ENCODE measurements at regions not wholly inside any gene's neighbourhood (a gene's known extent, or its start where the extent isn't known, plus 50 kb on each side); places are given as distances from the start of the nearest gene placed in this dataset.

DNA sequence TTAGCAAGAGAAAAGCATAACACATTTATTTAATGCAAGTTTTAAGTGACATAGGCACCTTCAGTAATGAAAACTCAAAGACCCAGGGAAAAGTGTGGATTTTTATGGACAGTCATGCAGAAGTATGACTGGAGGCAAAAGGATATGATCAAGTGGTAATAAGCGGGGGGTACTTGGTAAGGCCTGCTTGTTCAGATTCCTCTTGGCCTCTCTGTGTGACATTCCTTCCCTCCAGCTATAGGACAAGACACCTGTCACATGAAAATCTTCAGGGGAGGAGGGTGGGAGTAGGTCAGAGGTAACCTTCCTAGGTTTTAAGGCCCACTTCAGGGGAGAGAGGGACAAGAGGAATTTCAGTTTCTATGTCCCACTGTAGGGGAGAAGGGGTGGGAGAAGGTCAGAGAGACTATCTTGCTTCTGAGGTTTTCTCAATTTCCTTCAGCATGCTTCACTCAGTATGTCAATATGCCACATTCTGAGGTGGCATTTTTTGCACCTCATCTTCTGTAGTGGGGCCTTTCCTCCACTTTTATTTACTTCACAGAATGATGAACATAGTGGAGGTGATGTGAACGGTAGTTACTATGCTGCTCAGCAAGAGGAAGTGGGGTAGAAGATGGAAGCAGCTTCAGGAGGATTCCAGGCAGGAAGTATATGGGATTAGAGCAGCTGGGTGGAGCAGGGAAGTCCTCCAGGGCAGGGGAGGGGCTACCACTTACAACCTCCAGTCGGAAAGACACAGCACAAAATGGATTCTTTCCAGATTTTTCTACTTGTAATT, 73.2 kb upstream of the RFC3 start:
- no peak overlapping the region for H3K4me3 ChIP-seq (replicated peaks; ENCODE audit: low read depth, low read length)
- TF ChIP-seq, protein P1, sequence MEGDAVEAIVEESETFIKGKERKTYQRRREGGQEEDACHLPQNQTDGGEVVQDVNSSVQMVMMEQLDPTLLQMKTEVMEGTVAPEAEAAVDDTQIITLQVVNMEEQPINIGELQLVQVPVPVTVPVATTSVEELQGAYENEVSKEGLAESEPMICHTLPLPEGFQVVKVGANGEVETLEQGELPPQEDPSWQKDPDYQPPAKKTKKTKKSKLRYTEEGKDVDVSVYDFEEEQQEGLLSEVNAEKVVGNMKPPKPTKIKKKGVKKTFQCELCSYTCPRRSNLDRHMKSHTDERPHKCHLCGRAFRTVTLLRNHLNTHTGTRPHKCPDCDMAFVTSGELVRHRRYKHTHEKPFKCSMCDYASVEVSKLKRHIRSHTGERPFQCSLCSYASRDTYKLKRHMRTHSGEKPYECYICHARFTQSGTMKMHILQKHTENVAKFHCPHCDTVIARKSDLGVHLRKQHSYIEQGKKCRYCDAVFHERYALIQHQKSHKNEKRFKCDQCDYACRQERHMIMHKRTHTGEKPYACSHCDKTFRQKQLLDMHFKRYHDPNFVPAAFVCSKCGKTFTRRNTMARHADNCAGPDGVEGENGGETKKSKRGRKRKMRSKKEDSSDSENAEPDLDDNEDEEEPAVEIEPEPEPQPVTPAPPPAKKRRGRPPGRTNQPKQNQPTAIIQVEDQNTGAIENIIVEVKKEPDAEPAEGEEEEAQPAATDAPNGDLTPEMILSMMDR (IDR thresholded peaks at IDR 0.05; ENCODE audit: low read length, missing control alignments), result no peak
- DNase-seq (ENCODE audit: low read depth), result peak; percentile 14

DNA sequence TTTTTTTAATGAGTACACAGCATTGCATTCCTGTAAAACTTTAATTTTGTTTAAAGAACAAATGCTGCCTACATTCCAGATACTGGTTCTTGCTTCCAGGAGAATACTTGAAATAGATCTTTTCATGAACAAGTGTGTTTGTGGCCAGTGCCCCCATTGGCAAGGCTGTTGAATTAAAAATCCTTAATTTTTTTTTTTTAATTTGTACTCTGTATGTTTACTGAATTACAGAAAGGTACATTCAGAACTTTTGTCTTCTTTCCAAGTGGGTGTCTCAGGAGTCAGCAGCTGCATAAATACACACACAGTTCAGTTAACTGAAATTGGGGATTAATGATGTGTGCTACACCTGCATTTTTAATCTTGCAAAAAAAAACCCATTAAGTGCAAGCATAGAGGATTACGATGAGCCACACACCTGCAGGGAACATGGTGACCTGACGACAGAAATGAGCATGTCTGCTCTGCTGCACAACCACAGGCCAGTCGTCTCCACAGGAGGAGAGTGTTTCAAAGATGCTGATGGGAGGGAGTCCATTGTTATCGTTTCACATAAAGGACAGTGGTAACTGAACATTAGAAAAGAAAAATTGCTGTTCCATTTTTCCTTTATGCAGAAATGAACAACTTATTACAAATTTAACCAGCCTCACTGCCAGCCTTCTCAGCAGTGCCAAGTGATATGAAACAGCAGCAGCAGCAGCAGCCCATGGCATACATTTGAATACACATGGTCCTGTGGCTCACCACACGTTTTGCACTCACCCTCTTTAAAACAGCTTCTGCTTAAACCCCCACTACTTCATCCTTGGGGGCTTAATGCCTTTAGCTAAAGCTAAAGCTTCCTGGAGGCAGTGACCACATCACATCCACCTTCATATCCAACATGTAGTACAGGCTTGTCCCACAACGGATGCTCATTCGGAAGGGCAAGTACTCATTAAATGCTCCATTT, 72.3 kb upstream of the RFC3 start:
- H3K4me3 ChIP-seq (replicated peaks; ENCODE audit: low read depth, low read length), result no peak overlapping the region
- DNase-seq (ENCODE audit: low read depth), result no peak
- TF ChIP-seq, protein P1 (IDR thresholded peaks at IDR 0.05; ENCODE audit: low read length, missing control alignments), result no peak

DNA sequence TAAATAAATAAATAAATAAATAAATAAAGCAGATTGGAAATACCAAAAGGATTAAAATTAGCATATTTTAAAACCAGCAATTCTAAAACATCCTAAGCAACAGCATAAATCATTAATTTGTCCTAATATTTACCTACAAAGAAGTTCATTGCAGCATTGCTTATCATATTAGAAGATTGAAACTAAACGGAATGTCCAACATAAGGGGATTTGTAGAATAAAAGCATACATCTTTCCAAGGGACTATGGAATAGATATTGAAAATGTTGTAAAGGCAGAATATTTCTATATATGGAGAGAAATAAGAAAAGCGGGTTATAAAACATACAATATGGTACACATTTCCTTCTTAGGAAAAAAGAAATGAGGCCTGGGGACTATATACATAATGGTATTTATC, 71.1 kb upstream of the RFC3 start:
- TF ChIP-seq, protein P1 (IDR thresholded peaks at IDR 0.05; ENCODE audit: low read length, missing control alignments), result no peak
- no peak for DNase-seq (ENCODE audit: low read depth)
- H3K4me3 ChIP-seq (replicated peaks; ENCODE audit: low read depth, low read length), result no peak overlapping the region

DNA sequence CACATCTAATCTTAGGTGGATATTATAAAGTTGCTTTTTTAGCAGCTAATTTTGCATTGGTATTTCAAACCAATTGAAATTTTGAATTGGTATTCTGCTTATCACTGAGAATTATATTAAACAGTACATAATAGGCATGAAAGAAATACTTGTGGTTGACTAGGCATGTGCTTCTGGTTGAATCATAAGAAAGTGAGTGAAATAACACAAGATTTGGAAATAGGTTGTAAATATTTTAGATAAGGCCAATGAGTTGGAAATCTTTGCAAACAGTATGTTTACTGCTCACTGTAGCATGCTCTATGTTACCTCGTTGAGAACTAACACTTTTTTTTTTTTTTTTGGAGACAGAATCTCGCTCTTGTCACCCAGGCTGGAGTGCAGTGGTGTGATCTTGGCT, 66.8 kb upstream of the RFC3 start:
- TF ChIP-seq, protein P1 (IDR thresholded peaks at IDR 0.05; ENCODE audit: low read length, missing control alignments), result no peak
- no peak overlapping the region for H3K4me3 ChIP-seq (replicated peaks; ENCODE audit: low read depth, low read length)
- peak; percentile 79 for DNase-seq (ENCODE audit: low read depth)

DNA sequence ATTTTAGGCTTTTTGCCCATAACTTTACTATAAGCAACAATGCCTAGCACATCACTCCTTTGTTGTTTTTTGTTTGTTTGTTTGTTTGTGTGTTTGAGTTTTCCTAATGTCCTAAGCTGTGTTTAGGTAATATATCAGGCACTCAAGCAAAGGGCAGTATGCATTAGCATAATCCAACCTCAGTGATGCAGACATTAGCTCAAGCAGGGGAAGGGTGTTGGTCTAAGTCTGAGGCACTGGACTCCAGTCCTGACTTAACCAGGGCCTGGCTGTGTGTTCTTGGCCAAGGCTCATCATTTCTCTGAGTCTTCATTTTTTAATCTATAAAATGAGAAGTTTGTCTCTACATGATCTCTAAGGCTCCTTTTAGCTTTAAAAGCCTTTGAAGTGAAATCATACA, 65.9 kb upstream of the RFC3 start:
- DNase-seq (ENCODE audit: low read depth), result no peak
- H3K4me3 ChIP-seq (replicated peaks; ENCODE audit: low read depth, low read length), result no peak overlapping the region
- TF ChIP-seq, protein P1 (IDR thresholded peaks at IDR 0.05; ENCODE audit: low read length, missing control alignments), result no peak

DNA sequence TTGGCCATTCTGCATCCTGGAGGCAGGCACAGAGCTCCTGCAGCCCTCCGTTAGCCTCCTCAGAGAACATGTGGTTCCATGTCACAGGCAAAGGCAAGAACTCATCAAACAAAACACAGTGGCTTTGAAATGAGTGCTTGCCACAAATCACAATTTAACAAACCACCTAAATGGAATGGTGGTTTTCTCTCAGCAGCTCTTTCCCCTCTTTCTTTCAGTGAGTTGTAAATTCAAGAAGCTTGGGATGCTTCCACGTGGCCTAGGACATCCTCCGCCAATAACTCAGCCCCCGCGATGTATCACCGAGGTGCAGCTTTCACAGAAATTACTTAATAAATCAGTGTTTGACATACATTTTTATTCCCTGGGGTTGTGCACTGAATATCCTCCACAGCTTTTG, 65.4 kb upstream of the RFC3 start:
- no peak for DNase-seq (ENCODE audit: low read depth)
- TF ChIP-seq, protein P1 (IDR thresholded peaks at IDR 0.05; ENCODE audit: low read length, missing control alignments), result no peak
- no peak overlapping the region for H3K4me3 ChIP-seq (replicated peaks; ENCODE audit: low read depth, low read length)
